DND-41 (cell line): ENCODE measurements at regions not wholly inside any gene's neighbourhood (a gene's known extent, or its start where the extent isn't known, plus 50 kb on each side); places are given as distances from the start of the nearest gene placed in this dataset.

Experiments
- ATAC-seq: fragments of 200-7000 bp; cut with Tn5 transposase; 3 replicates; pipeline ENCODE4 v1.9.1; 2021; ENCODE audit warnings: low read depth; ENCODE audit not compliant: insufficient read depth
- DNase-seq: peaks from one replicate; pipeline ENCODE4 v3.0.0-alpha.2; 2020
- H2AFZ ChIP-seq: 2 replicates; pipeline ENCODE4 v1.6.0; 2012; ENCODE audit warnings: low read depth, low read length
- H3K27ac ChIP-seq: 2 replicates; pipeline ENCODE4 v1.5.1; 2012; ENCODE audit warnings: low read length, inconsistent platforms
- H3K27me3 ChIP-seq: fragments of 200-600 bp; sonication (generic); 2 replicates; pipeline ENCODE4 v1.6.0; 2012; ENCODE audit warnings: low read length, mild to moderate bottlenecking, inconsistent platforms; ENCODE audit not compliant: insufficient read depth, poor library complexity
- H3K36me3 ChIP-seq: 2 replicates; pipeline ENCODE4 v1.5.1; 2012; ENCODE audit warnings: low read length, inconsistent platforms; ENCODE audit not compliant: insufficient read depth
- H3K4me1 ChIP-seq: 2 replicates; pipeline ENCODE4 v1.5.1; 2012; ENCODE audit warnings: mild to moderate bottlenecking, low read length; ENCODE audit not compliant: insufficient read depth
- H3K4me2 ChIP-seq: 2 replicates; pipeline ENCODE4 v1.6.0; 2012; ENCODE audit warnings: mild to moderate bottlenecking, moderate library complexity, low read length, inconsistent platforms; ENCODE audit not compliant: insufficient read depth
- H3K4me3 ChIP-seq, 2 experiments: fragments of 200-600 bp in 1 of 2; shearing (Covaris generic) in 1 of 2; 2 replicates each; pipeline ENCODE4 v1.5.1; 2012 to 2016; ENCODE audit warnings: inconsistent platforms in 2 of 2, low read length in 2 of 2, mild to moderate bottlenecking in 2 of 2, low read depth in 1 of 2, moderate library complexity in 1 of 2
- H3K79me2 ChIP-seq: 2 replicates; pipeline ENCODE4 v1.6.0; 2012; ENCODE audit warnings: low read length, inconsistent platforms; ENCODE audit not compliant: insufficient read depth
- H3K9ac ChIP-seq: 2 replicates; pipeline ENCODE4 v1.6.0; 2012; ENCODE audit warnings: low read depth, mild to moderate bottlenecking, inconsistent platforms, low read length, moderate library complexity
- H3K9me3 ChIP-seq: 2 replicates; pipeline ENCODE4 v1.5.1; 2012; ENCODE audit warnings: low read length, moderate library complexity, mild to moderate bottlenecking, inconsistent platforms; ENCODE audit not compliant: insufficient read depth, severe bottlenecking
- H4K20me1 ChIP-seq: 2 replicates; pipeline ENCODE4 v1.6.0; 2012; ENCODE audit warnings: low read length; ENCODE audit not compliant: insufficient read depth
- CTCF ChIP-seq: IDR thresholded peaks from 2 replicates; pipeline ENCODE4 v1.5.1; 2012; ENCODE audit warnings: borderline replicate concordance, low read length, moderate library complexity, mild to moderate bottlenecking; ENCODE audit not compliant: poor library complexity, severe bottlenecking; ENCODE audit errors: extremely low read depth
- EZH2 ChIP-seq: IDR thresholded peaks from 3 replicates; pipeline ENCODE4 v1.6.1; 2012; ENCODE audit warnings: borderline replicate concordance, low read depth, mild to moderate bottlenecking, moderate library complexity, low read length, inconsistent platforms; ENCODE audit not compliant: severe bottlenecking

- H3K79me2 ChIP-seq = no peaks in the 10 kb centered on the region
- H3K9me3 ChIP-seq = no peaks in the 10 kb centered on the region
- no peak overlapping the region for H3K4me2 ChIP-seq
- H3K36me3 ChIP-seq = no peaks in the 10 kb centered on the region
- no peak overlapping the region for H3K27ac ChIP-seq
- no peak for ATAC-seq
- no peak overlapping the region for H2AFZ ChIP-seq
- H3K4me1 ChIP-seq = no peaks in the 10 kb centered on the region
- H3K4me3 ChIP-seq = no peak overlapping the region
- peaks cover 4% of the 10 kb centered on the region for H3K27me3 ChIP-seq
- no peak overlapping the region for H3K9ac ChIP-seq
- DNase-seq = no peak
- H4K20me1 ChIP-seq = no peaks in the 10 kb centered on the region
- TF ChIP-seq EZH2 (no peak), CTCF (no peak)
These were observed 98.5 kb upstream of the CTTNBP2 start for GRCh38 chr7:117971556-117972244.

- no peaks in the 10 kb centered on the region for H3K36me3 ChIP-seq
- H2AFZ ChIP-seq = no peak overlapping the region
- no peaks in the 10 kb centered on the region for H4K20me1 ChIP-seq
- H3K4me1 ChIP-seq = no peaks in the 10 kb centered on the region
- no peak for TF ChIP-seq CTCF
- no peak for TF ChIP-seq EZH2
- no peak for DNase-seq
- no peaks in the 10 kb centered on the region for H3K9me3 ChIP-seq
- no peak overlapping the region for H3K4me2 ChIP-seq
- no peak for ATAC-seq
- peaks cover 5% of the 10 kb centered on the region for H3K27me3 ChIP-seq
- H3K79me2 ChIP-seq = no peaks in the 10 kb centered on the region
- H3K9ac ChIP-seq = no peak overlapping the region
- H3K4me3 ChIP-seq = no peak overlapping the region
- H3K27ac ChIP-seq = no peak overlapping the region
These were observed 99.4 kb upstream of the CTTNBP2 start for GRCh38 chr7:117972606-117973005.

- Histone ChIP-seq H2AFZ (no peak overlapping the region), H3K4me2 (no peak overlapping the region), H3K27ac (no peak overlapping the region), H3K9me3 (no peaks in the 10 kb centered on the region), H3K4me3 (no peak overlapping the region), H3K9ac (no peak overlapping the region), H3K4me1 (no peaks in the 10 kb centered on the region), H3K27me3 (peaks cover 5% of the 10 kb centered on the region), H3K79me2 (no peaks in the 10 kb centered on the region), H4K20me1 (no peaks in the 10 kb centered on the region), H3K36me3 (no peaks in the 10 kb centered on the region)
- DNase-seq (no peak), ATAC-seq (no peak)
- TF ChIP-seq CTCF (no peak), EZH2 (no peak)
These were observed 100.7 kb upstream of the CTTNBP2 start for GRCh38 chr7:117973975-117974374.

GRCh38 chr7:117974891-117975290 is 101.7 kb upstream of the CTTNBP2 start:
- Histone ChIP-seq H3K4me2 (no peak overlapping the region), H4K20me1 (no peaks in the 10 kb centered on the region), H3K9ac (no peak overlapping the region), H3K9me3 (no peaks in the 10 kb centered on the region), H3K27ac (no peak overlapping the region), H3K36me3 (no peaks in the 10 kb centered on the region), H3K4me3 (no peak overlapping the region), H3K4me1 (no peaks in the 10 kb centered on the region), H2AFZ (no peak overlapping the region), H3K79me2 (no peaks in the 10 kb centered on the region), H3K27me3 (peaks cover 5% of the 10 kb centered on the region)
- no peak for DNase-seq
- TF ChIP-seq CTCF (no peak), EZH2 (no peak)
- no peak for ATAC-seq
